PC-9 (cell line): ENCODE measurements at regions not wholly inside any gene's neighbourhood (a gene's known extent, or its start where the extent isn't known, plus 50 kb on each side); places are given as distances from the start of the nearest gene placed in this dataset.

Experiments
- BruUV-seq: library from RNA; stranded (reverse); fragments of 400-500 nt; replicated peaks from 2 replicates; lab custom pipeline; 2021; lab: Mats Ljungman, UMichigan
- CTCF ChIA-PET: fragments of 300-600 bp; sonication (Branson Sonifier 250); formaldehyde crosslinking; loops from one replicate; lab custom pipeline; 2022; ENCODE audit warnings: antibody characterized with exemption; lab: Charles Lee
- POLR2A ChIA-PET: fragments of 300-600 bp; sonication (Branson Sonifier 250); formaldehyde crosslinking; loops from one replicate; lab custom pipeline; 2022; ENCODE audit warnings: antibody characterized with exemption; ENCODE audit not compliant: unreplicated experiment; lab: Charles Lee
- DNase-seq, 2 experiments: peaks; one replicate each; pipeline versions ENCODE4 v3.0.0 to v3.0.0-alpha.2; 2015 to 2022; ENCODE audit warnings: mixed read lengths in 1 of 2
- H2AFZ ChIP-seq: fragments of 200-600 bp; sonication (generic); 2 replicates; pipeline ENCODE4 v1.8.1; 2017; ENCODE audit warnings: antibody characterized with exemption
- H3F3A ChIP-seq: fragments of 200-600 bp; sonication (generic); 2 replicates; pipeline ENCODE4 v1.8.1; 2017; ENCODE audit warnings: antibody characterized with exemption, mild to moderate bottlenecking, low read depth; ENCODE audit not compliant: insufficient read depth
- H3K27ac ChIP-seq: fragments of 200-600 bp; sonication (generic); 2 replicates; pipeline ENCODE4 v1.6.1; 2016; ENCODE audit warnings: mixed run types
- H3K27me3 ChIP-seq: fragments of 200-600 bp; sonication (generic); 2 replicates; pipeline ENCODE4 v1.6.1; 2016; ENCODE audit warnings: low read depth, mixed run types; ENCODE audit not compliant: insufficient read depth
- H3K36me3 ChIP-seq: fragments of 200-600 bp; sonication (generic); 2 replicates; pipeline ENCODE4 v1.6.1; 2016; ENCODE audit warnings: low read depth, mixed run types
- H3K4me1 ChIP-seq: fragments of 200-600 bp; sonication (generic); replicated peaks from 2 replicates; pipeline ENCODE4 v1.6.1; 2016; ENCODE audit warnings: mixed run types; ENCODE audit not compliant: insufficient read depth
- H3K4me2 ChIP-seq: fragments of 200-600 bp; sonication (generic); 2 replicates; pipeline ENCODE4 v1.6.1; 2017; ENCODE audit warnings: mixed run types
- H3K4me3 ChIP-seq: fragments of 200-600 bp; sonication (generic); 2 replicates; pipeline ENCODE4 v1.6.1; 2016; ENCODE audit warnings: mixed run types
- H3K79me2 ChIP-seq: fragments of 200-600 bp; sonication (generic); 2 replicates; pipeline ENCODE4 v1.6.1; 2017; ENCODE audit warnings: low read depth, mixed run types
- H3K9me2 ChIP-seq: fragments of 200-600 bp; sonication (generic); 2 replicates; pipeline ENCODE4 v1.8.1; 2017; ENCODE audit warnings: mild to moderate bottlenecking; ENCODE audit not compliant: insufficient read depth
- H3K9me3 ChIP-seq: fragments of 200-600 bp; sonication (generic); 2 replicates; pipeline ENCODE4 v1.8.1; 2016; ENCODE audit warnings: low read depth; ENCODE audit not compliant: insufficient read depth
- H4K20me1 ChIP-seq: fragments of 200-600 bp; sonication (generic); 2 replicates; pipeline ENCODE4 v1.8.1; 2017; ENCODE audit not compliant: insufficient read depth
- CTCF ChIP-seq: fragments of 200-600 bp; sonication (generic); conservative IDR thresholded peaks from 2 replicates; pipeline ENCODE4 v1.6.1; 2017; ENCODE audit warnings: mixed run types, antibody characterized with exemption, mild to moderate bottlenecking, moderate library complexity
- EZH2 ChIP-seq: fragments of 200-600 bp; sonication (generic); IDR thresholded peaks from 2 replicates; pipeline ENCODE4 v1.8.0; 2017; ENCODE audit warnings: antibody characterized with exemption, low read depth
- intact Hi-C: fragments of 100-400 bp; cut with micrococcal nuclease; formaldehyde crosslinking; loops from one replicate; pipeline ENCODE4 v1.10.0; 2022; ENCODE audit not compliant: unreplicated experiment

DNA sequence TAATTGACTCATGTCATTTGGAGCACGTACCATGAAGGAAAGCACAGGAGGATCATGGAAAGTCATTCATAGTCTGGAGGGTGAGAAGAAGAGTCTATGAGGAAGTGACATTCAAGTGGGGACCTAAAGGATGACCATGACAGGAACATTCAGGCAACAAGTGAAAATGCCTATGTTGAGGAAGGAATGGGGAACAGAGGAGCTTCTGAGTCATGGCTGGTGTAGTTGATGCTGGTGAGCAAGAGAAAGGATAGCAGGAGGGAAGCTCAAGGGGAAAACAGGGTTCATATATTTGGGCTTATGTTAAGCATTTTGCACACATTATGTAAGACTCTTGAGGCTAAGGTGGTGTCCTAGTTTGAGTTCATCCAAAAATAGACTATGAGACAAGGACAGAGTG, 318.6 kb downstream of the HNRNPD start:
- Histone ChIP-seq H3K4me2 (no peak overlapping the region), H3K4me3 (no peak overlapping the region), H2AFZ (no peak overlapping the region), H3F3A (no peaks in the 10 kb centered on the region), H3K9me3 (no peaks in the 10 kb centered on the region), H3K4me1 (no peaks in the 10 kb centered on the region), H3K27ac (no peak overlapping the region), H3K9me2 (no peaks in the 10 kb centered on the region), H3K79me2 (no peaks in the 10 kb centered on the region), H4K20me1 (no peaks in the 10 kb centered on the region), H3K36me3 (no peaks in the 10 kb centered on the region), H3K27me3 (no peaks in the 10 kb centered on the region)
- ChIA-PET CTCF (no interaction called here), POLR2A (no interaction called here)
- DNase-seq, result no peak
- no TSS peak for BruUV-seq
- intact Hi-C loops, result no loop called here
- no peak for TF ChIP-seq CTCF

GRCh38 chr4:82053396-82053795, 320.4 kb downstream of the HNRNPD start:
- TF ChIP-seq CTCF (no peak), EZH2 (no peak)
- POLR2A ChIA-PET, result no interaction called here
- CTCF ChIA-PET, result no interaction called here

DNA sequence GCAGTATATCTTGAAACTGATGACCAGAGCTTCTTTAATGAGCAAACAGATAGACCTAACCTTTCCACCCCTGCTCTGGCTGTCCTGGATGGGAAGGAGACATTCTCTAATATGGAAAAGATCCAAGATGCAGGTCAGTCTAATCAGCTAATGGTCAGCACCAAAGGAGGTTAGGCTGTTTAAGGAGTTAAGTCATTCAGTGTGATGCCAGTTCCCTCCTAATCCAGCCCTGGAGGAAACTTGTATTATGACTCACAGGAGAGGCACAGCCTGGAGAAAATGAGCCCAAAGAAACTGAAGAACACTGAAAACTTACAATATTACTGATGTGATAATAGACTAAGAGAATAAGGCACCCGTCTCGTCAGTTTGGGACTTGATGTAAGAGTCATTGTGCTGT, 323.0 kb downstream of the HNRNPD start:
- H4K20me1 ChIP-seq, result no peaks in the 10 kb centered on the region
- no peak for TF ChIP-seq EZH2
- TF ChIP-seq CTCF, result no peak
- ChIA-PET POLR2A (no interaction called here), CTCF (no interaction called here)
- no peak overlapping the region for H2AFZ ChIP-seq
- H3K79me2 ChIP-seq, result no peaks in the 10 kb centered on the region
- no peaks in the 10 kb centered on the region for H3K9me3 ChIP-seq
- no peak overlapping the region for H3K4me2 ChIP-seq
- H3K4me3 ChIP-seq, result no peak overlapping the region
- DNase-seq, result no peak
- no peak overlapping the region for H3K27ac ChIP-seq
- no peaks in the 10 kb centered on the region for H3K9me2 ChIP-seq
- H3F3A ChIP-seq, result no peaks in the 10 kb centered on the region
- no TSS peak for BruUV-seq
- no peaks in the 10 kb centered on the region for H3K27me3 ChIP-seq
- no peaks in the 10 kb centered on the region for H3K36me3 ChIP-seq
- intact Hi-C loops, result no loop called here
- H3K4me1 ChIP-seq, result no peaks in the 10 kb centered on the region

More at GRCh38 chr4:82053396-82053795, 320.4 kb downstream of the HNRNPD start:
- no peak overlapping the region for H2AFZ ChIP-seq
- H3K4me1 ChIP-seq, result no peaks in the 10 kb centered on the region
- H3K27me3 ChIP-seq, result no peaks in the 10 kb centered on the region
- no peak overlapping the region for H3K27ac ChIP-seq
- H3K36me3 ChIP-seq, result no peaks in the 10 kb centered on the region
- H3K4me2 ChIP-seq, result no peak overlapping the region
- no peak for DNase-seq
- intact Hi-C loops, result no loop called here
- H3K4me3 ChIP-seq, result no peak overlapping the region
- no peaks in the 10 kb centered on the region for H4K20me1 ChIP-seq
- no peaks in the 10 kb centered on the region for H3K9me2 ChIP-seq
- no TSS peak for BruUV-seq
- H3F3A ChIP-seq, result no peaks in the 10 kb centered on the region
- H3K9me3 ChIP-seq, result no peaks in the 10 kb centered on the region
- no peaks in the 10 kb centered on the region for H3K79me2 ChIP-seq
